ENCODE measurements at regions not wholly inside any gene's neighbourhood (a gene's known extent, or its start where the extent isn't known, plus 50 kb on each side); places are given as distances from the start of the nearest gene placed in this dataset.

DNA sequence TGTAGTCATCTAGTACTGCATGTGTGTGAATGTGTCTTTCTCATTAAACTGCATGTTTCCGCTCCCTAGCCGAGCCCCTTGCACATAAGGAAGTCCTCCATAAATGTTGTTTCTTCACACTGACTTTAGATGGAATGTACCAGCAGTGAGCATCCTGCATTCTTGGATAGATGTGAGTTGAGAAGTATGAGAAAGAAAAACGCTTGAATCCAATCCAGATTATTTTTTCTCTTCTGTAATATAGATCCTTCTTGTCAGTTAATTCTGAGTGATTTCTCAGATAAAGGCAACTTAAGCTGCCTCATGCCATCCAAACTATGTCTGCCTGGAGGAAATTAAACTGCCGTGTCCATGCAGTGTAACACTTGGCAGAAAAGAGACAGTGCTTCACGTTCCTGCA is 268.1 kb upstream of the ISX start:
- DNase-seq = no peak
- no peak overlapping the region for H3K27ac Mint-ChIP-seq
- H3K4me3 ChIP-seq (ENCODE audit: low read length) = no peak overlapping the region
- ChIA-PET POLR2A (no interaction called here), CTCF (no interaction called here)
- H3K9me3 ChIP-seq (ENCODE audit: control insufficient read depth in 1 of 2, insufficient read depth in 1 of 2, low read length in 2 of 2) = peaks cover 0 to 4% of the 10 kb centered on the region in 2 experiments
- H3K4me3 Mint-ChIP-seq = no peak overlapping the region
- no peak for ATAC-seq (ENCODE audit: poor library complexity)
- intact Hi-C loops (cut with DNase I, micrococcal nuclease) = no loop called here
- no peaks in the 10 kb centered on the region for H3K4me1 Mint-ChIP-seq (ENCODE audit: low read depth)
- H3K36me3 Mint-ChIP-seq (ENCODE audit: low read depth) = no peaks in the 10 kb centered on the region
- TF ChIP-seq, protein P1, sequence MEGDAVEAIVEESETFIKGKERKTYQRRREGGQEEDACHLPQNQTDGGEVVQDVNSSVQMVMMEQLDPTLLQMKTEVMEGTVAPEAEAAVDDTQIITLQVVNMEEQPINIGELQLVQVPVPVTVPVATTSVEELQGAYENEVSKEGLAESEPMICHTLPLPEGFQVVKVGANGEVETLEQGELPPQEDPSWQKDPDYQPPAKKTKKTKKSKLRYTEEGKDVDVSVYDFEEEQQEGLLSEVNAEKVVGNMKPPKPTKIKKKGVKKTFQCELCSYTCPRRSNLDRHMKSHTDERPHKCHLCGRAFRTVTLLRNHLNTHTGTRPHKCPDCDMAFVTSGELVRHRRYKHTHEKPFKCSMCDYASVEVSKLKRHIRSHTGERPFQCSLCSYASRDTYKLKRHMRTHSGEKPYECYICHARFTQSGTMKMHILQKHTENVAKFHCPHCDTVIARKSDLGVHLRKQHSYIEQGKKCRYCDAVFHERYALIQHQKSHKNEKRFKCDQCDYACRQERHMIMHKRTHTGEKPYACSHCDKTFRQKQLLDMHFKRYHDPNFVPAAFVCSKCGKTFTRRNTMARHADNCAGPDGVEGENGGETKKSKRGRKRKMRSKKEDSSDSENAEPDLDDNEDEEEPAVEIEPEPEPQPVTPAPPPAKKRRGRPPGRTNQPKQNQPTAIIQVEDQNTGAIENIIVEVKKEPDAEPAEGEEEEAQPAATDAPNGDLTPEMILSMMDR (IDR thresholded peaks at IDR 0.05) = no peak
- no peaks in the 10 kb centered on the region for H3K4me1 ChIP-seq (ENCODE audit: insufficient read depth, low read length)
- H3K9me3 Mint-ChIP-seq = no peaks in the 10 kb centered on the region
- no peaks in the 10 kb centered on the region for H3K27me3 ChIP-seq (ENCODE audit: control insufficient read depth in 1 of 2, insufficient read depth in 2 of 2, low read length in 2 of 2)
- H3K27ac ChIP-seq (ENCODE audit: low read depth in 1 of 2, low read length in 2 of 2) = no peak overlapping the region
- H3K27me3 Mint-ChIP-seq = no peaks in the 10 kb centered on the region
- H3K36me3 ChIP-seq (ENCODE audit: insufficient read depth, low read length) = no peaks in the 10 kb centered on the region

DNA sequence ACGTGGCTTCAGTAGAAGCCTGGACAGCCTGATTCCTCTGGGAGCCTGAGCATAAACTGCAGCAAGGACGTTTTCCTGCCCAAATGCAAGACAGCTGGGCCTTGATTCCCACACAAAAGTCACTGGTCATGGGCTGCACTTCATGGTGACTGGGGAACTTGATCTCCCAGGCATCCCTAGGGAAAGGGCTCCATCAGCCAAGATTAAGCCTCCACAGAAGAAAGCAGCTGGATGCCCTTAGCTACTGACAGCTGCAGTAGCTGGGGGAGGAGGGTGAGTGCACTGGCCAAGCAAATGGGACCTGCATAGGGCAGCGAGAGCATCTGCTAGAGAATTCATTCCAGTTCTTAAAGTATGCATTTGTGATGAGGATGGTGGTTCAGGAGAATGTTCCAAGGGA is 267.4 kb upstream of the ISX start:
- H3K4me3 ChIP-seq (ENCODE audit: low read length) = no peak overlapping the region
- TF ChIP-seq, protein P1 (IDR thresholded peaks at IDR 0.05) = no peak
- ChIA-PET CTCF (no interaction called here), POLR2A (no interaction called here)
- intact Hi-C loops (cut with DNase I, micrococcal nuclease) = no loop called here
- H3K4me1 ChIP-seq (ENCODE audit: insufficient read depth, low read length) = no peaks in the 10 kb centered on the region
- no peaks in the 10 kb centered on the region for H3K4me1 Mint-ChIP-seq (ENCODE audit: low read depth)
- no peak overlapping the region for H3K27ac Mint-ChIP-seq
- DNase-seq (no peak), ATAC-seq (ENCODE audit: poor library complexity) (no peak)
- no peaks in the 10 kb centered on the region for H3K9me3 Mint-ChIP-seq
- no peaks in the 10 kb centered on the region for H3K36me3 ChIP-seq (ENCODE audit: insufficient read depth, low read length)
- H3K27ac ChIP-seq (ENCODE audit: low read depth in 1 of 2, low read length in 2 of 2) = no peak overlapping the region
- H3K36me3 Mint-ChIP-seq (ENCODE audit: low read depth) = no peaks in the 10 kb centered on the region
- H3K27me3 Mint-ChIP-seq = no peaks in the 10 kb centered on the region
- H3K4me3 Mint-ChIP-seq = no peak overlapping the region
- H3K9me3 ChIP-seq (ENCODE audit: control insufficient read depth in 1 of 2, insufficient read depth in 1 of 2, low read length in 2 of 2) = peaks cover 0 to 4% of the 10 kb centered on the region in 2 experiments
- H3K27me3 ChIP-seq (ENCODE audit: control insufficient read depth in 1 of 2, insufficient read depth in 2 of 2, low read length in 2 of 2) = no peaks in the 10 kb centered on the region

DNA sequence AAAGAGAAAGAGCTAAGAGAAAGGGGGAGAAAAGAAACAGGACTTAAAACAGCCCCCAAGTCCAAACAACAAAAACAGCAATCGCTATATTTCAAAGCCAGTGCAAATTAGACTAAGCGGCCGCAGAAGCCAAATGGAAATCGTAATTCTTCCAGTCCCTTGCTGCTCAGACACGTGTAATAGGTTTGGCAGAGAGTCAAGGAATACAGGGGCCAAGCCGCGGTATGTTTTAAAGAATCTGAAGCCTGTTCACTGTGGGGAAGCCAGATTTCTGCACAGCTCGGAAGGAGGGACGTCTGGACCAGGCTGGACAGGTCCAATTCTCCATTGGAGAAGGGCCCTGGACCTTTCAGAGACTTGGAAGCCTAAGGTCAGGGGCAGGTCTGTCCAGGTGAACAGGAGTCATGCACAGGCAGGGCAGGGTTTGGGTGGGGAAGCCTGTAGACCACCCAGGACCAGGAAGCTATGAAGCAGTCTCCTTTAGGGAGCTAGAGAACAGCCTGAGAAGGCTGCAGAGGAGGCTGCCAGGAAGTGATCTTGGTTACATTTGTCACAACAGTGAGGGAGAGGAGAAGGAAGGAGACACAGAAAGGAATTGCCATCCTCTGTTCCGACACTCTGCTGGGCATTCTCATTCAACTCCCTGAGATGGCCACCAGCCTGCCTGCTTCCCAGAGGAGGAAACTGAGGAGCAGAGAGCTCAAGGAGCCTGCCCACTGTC is 265.5 kb upstream of the ISX start:
- no peak for DNase-seq
- no peaks in the 10 kb centered on the region for H3K27me3 ChIP-seq (ENCODE audit: control insufficient read depth in 1 of 2, insufficient read depth in 2 of 2, low read length in 2 of 2)
- no peak overlapping the region for H3K4me3 ChIP-seq (ENCODE audit: low read length)
- ChIA-PET CTCF (no interaction called here), POLR2A (no interaction called here)
- no peaks in the 10 kb centered on the region for H3K4me1 ChIP-seq (ENCODE audit: insufficient read depth, low read length)
- Mint-ChIP-seq H3K27me3 (no peaks in the 10 kb centered on the region), H3K4me1 (ENCODE audit: low read depth) (no peaks in the 10 kb centered on the region), H3K27ac (no peak overlapping the region), H3K9me3 (no peaks in the 10 kb centered on the region), H3K4me3 (no peak overlapping the region), H3K36me3 (ENCODE audit: low read depth) (no peaks in the 10 kb centered on the region)
- H3K9me3 ChIP-seq (ENCODE audit: control insufficient read depth in 1 of 2, insufficient read depth in 1 of 2, low read length in 2 of 2) = peaks cover 0 to 4% of the 10 kb centered on the region in 2 experiments
- TF ChIP-seq, protein P1 (IDR thresholded peaks at IDR 0.05) = no peak
- H3K27ac ChIP-seq (ENCODE audit: low read depth in 1 of 2, low read length in 2 of 2) = no peak overlapping the region
- H3K36me3 ChIP-seq (ENCODE audit: insufficient read depth, low read length) = no peaks in the 10 kb centered on the region
- intact Hi-C loops (cut with DNase I, micrococcal nuclease) = no loop called here
- ATAC-seq (ENCODE audit: poor library complexity) = no peak
